ENCODE measurements at regions not wholly inside any gene's neighbourhood (a gene's known extent, or its start where the extent isn't known, plus 50 kb on each side); places are given as distances from the start of the nearest gene placed in this dataset.
"Not testable (repeated sequence)": the region's sequence is repeated elsewhere in the genome, so short reads cannot be mapped to it uniquely, and the experiment has no call there.

DNA sequence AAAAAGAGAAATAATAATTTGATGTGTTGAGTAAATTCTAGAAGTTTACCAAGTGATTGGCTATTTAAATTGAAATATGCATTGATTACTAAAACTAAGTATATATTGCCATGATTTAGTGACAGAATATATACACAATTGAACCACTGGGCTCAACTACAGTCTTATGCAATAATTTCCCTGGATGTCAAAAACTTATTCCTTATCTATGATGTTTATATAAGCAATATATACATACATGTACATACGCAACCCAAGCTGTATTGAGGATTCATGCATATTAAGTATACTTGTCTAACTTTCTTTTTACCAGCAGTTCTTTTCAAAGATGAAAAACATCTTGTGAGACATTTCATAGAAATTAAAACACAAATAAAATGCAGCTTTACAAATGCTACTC lies 165.8 kb downstream of the ZIC4 start:
- no peak for DNase-seq (ENCODE audit: low read depth in 4 of 4, low spot score in 3 of 4)

DNA sequence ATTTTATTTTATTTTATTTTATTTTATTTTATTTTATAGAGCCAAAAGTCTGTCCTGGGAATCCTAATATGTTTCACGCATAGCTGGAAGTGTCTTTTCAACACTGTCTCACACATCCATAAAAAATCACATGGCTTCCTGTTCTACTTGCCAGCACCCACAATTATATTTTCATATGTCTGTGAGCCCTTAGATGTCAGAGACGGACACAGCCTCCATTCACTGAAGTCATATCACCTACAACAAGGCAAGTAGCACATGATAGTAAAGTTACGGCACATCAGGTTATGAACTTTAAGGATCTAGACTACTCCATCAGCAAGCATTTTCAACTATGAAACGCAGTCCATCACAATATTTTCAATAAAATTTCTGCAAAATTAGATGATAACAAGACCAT lies 168.4 kb downstream of the ZIC4 start:
- no peak for DNase-seq (ENCODE audit: low read depth in 4 of 4, low spot score in 3 of 4)

GRCh38 chr3:147231980-147232379 lies 174.4 kb downstream of the ZIC4 start:
- not testable (repeated sequence) for DNase-seq (ENCODE audit: low read depth in 4 of 4, low spot score in 3 of 4)

DNA sequence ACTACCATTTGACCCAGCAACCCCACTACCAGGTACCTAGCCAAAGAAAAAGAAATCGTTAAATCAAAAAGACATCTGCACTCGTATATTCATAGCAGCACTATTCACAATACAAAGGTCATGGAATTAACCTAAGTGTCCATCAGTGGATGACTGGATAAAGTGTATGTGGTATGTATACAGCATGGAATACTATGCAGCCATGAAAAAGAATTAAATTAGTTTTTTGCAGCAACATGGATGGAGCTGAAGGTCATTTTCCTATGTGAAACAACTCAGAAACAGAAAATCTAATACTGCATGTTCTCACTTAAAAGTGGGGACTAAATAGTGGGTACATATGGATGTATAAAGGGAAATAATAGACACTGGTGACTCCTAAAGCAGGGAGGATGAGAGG lies 175.2 kb downstream of the ZIC4 start:
- no peak for DNase-seq (ENCODE audit: low read depth in 4 of 4, low spot score in 3 of 4)

DNA sequence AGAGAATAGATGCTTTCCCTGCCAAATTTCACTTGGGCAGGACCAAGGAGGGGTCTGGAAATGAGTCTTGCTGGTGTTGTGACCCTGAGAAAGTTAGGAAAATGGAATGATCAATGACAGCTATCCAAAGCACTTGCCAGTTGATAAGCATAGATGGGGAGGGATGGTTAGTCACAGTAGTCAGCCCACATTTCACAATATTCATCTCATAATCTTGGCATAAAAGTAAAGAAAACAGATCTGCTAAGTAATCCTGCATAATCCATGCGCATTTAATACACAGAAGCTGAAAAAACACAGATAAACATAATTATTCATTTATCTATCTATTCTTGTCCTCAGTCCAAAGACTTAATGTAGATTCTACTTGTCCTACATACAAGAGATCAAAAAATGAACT lies 184.1 kb downstream of the ZIC4 start:
- no peak for DNase-seq (ENCODE audit: low read depth in 4 of 4, low spot score in 3 of 4)

- DNase-seq (ENCODE audit: low read depth in 4 of 4, low spot score in 3 of 4) = no peak
Observed at GRCh38 chr3:147218965-147219364, 187.4 kb downstream of the ZIC4 start.

DNA sequence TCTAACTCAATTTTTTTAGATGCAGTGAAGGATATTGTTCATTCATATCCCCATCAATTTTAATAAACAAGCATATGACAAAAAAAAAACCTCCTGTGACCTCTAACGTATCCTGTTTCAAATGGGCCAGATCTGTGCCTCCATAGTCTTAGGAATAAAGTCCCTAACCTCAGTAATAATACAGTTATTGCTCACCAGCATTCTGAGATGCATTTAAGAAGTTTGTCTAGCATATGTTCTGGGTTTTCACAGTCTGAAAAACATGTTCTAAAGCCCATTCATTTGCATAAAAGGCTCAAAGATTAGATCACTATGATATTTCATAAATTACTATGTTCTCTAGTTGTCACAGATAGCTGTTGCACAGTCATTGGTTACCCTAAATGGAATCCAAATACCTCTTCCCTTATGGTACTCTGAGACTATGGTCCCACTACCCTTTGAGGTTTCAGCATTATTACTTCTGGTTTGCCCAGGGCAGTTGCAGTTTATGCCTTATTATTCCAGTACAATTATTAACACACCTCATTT lies 190.1 kb downstream of the ZIC4 start:
- no peak for DNase-seq (ENCODE audit: low read depth in 4 of 4, low spot score in 3 of 4)

GRCh38 chr3:147215660-147216059 lies 190.7 kb downstream of the ZIC4 start:
- DNase-seq (ENCODE audit: low read depth in 4 of 4, low spot score in 3 of 4) = no peak

DNA sequence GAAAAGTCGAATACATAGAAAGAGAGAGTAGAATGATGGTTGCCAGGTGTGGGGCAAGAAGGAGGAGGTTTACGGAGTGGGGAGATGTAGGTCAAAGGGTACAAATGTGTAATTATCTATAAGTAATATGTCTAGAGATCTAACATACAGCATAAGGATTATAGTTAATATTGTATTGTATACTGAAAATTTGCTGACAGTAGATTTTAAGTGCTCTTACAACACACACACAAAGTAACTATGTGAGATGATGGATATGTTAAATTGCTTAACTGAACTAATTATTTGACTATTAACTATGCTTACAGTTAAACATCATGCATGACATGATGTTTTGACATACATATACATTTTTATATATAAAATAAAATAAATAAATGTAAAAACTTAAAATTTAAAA lies 192.7 kb downstream of the ZIC4 start:
- no peak for DNase-seq (ENCODE audit: low read depth in 4 of 4, low spot score in 3 of 4)

DNA sequence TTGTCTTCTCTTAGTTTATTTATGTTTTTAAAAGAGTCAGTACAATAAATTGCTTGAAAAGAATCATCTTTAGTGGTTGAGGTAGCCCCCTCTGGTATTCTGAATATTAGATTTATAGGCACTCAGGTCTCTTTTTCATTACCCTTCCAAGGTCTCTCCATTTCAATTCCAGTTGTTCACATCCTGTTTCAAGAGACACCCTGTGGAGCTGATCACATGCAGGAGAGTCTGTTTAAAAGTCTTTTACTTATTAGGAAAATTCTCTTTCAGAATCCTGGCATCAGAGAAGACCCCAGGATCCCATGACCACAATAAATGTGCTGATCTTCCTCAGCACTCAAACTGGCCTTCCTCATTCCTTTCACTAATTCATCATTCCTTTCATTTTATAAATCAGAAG lies 195.7 kb downstream of the ZIC4 start:
- no peak for DNase-seq (ENCODE audit: low read depth in 4 of 4, low spot score in 3 of 4)

GRCh38 chr3:147201086-147201485 lies 205.3 kb downstream of the ZIC4 start:
- DNase-seq (ENCODE audit: low read depth in 4 of 4, low spot score in 3 of 4) = no peak

DNA sequence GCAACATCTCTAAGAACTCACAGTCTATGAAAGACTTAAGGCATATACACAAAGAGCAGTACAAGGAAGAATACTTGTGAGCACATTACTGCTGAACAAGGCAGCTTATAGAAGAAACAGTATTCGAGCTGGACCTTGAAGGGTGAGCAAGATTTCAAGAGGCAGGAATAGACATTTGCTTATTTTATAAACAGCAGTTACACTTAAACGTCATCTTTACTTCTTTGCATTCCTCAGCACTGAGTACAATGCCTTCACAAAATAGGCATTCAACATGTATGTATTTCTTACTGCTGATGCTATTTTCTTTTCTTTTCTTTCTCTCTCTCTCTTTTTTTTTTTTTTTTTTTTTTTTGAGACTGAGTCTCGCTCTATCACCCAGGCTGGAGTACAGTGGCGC lies 205.8 kb downstream of the ZIC4 start:
- no peak for DNase-seq (ENCODE audit: low read depth in 4 of 4, low spot score in 3 of 4)

- no peak for DNase-seq (ENCODE audit: low read depth in 4 of 4, low spot score in 3 of 4)
Observed at GRCh38 chr3:147197739-147198138, 208.6 kb downstream of the ZIC4 start.

GRCh38 chr3:147195887-147196286 lies 210.5 kb downstream of the ZIC4 start:
- DNase-seq (ENCODE audit: low read depth in 4 of 4, low spot score in 3 of 4) = no peak

DNA sequence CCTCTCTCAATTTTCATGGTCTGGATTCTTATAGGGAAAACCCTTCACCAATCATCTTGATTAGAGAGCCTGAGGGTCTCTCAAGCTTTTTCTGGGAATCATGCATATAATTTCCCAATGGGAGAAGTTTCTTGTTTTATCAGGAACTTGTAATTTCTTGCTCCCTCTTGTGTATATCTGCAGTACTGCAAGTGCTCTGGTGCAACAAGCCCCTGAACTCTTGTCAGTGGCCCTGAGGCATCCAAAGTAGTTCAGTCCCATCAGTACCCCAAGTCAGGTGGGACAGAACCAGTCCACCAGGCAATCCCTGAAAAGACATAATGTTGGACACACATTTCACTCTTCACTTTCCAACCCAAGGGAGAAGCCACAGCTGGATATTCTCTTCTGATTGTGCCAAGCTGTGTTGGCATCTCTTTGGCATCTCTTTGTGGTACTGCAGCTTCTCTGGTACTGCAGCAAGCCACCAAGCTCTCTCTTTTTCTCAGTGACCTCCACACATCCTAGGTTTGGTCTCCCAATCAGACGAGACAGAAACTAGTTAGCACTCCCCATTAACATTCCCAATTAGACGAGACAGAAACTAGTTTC lies 214.5 kb downstream of the ZIC4 start:
- DNase-seq (ENCODE audit: low read depth in 4 of 4, low spot score in 3 of 4) = peak; percentile 5 to 33 (median 14)

DNA sequence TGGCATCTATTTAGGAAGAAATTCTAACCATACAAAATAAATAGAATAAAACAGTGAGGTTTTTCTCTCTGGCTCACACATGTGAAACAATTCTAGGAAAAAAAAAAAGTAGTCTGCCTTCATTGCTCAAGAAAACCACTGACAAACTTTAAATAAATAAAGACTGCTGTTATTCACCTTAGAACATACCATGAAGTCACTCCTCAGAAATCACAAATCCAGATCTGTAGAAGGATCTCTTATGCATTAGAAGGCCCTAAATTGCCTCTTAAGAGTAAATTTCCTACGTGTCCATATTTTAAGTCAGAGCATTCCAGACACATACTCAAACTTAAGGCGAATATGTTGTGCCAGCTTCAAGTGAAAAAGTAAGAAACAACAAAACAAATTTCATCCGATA lies 217.3 kb downstream of the ZIC4 start:
- DNase-seq (ENCODE audit: low read depth in 4 of 4, low spot score in 3 of 4) = no peak

DNA sequence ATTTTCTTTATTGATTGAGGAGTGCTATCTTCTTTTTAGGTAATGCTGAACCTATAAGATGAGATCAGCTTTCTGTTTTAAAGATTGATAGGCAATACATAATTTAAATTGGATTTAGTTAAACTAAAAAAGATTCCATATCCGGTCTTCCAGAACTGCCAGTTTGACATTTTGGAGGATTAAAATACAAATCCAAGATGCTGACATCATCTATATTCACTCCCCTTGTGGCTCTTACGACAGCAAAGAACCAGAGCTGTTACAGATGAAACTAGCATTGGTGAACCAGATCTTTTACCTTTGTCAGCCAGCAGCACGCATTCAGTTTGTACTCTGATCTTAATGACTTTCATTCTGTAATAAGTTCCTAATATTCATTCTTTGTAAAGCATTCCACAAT lies 218.7 kb downstream of the ZIC4 start:
- no peak for DNase-seq (ENCODE audit: low read depth in 4 of 4, low spot score in 3 of 4)

DNA sequence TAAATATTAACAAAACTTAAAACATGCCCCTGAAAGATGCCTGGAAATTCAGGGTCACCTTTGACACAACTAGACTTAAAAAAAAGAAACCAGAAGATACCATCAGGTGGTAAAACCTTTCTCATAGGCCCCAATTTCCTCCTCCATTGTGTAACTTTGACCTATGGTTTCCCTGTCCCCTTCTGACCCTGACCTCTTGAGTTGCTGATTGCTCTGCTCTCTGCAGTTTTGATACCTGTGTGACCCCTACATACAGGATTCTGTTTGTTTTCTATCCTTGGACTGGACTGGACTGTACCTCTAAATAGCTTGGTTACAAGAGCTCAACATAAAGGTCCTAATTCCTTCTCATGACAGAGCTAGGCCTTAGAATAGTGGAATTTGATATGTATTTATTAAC lies 220.6 kb downstream of the ZIC4 start:
- no peak for DNase-seq (ENCODE audit: low read depth in 4 of 4, low spot score in 3 of 4)

GRCh38 chr3:147184794-147185193 lies 221.5 kb downstream of the ZIC4 start:
- DNase-seq (ENCODE audit: low read depth in 4 of 4, low spot score in 3 of 4) = no peak

GRCh38 chr3:147173257-147173656 lies 233.1 kb downstream of the ZIC4 start:
- DNase-seq (ENCODE audit: low read depth in 4 of 4, low spot score in 3 of 4) = no peak

DNA sequence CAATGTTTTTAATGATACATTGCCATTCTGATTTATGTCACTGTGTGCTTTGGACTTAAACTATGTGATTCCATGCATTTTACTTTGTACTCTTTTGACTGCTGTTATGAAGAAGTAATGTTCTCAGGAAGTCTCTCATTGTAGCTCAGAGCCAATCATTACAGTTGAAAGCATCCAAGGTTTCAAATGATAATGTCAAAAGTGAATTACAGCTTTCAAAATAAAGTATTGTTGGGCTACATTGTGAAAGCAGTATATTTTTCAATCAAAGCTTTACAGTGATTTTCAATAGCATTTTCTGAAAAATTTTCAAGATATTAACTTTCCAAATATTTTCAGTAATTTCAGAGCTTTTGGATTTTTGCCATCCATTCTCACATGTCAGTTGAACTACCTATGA lies 243.6 kb downstream of the ZIC4 start:
- DNase-seq (ENCODE audit: low read depth in 4 of 4, low spot score in 3 of 4) = no peak

- no peak for DNase-seq (ENCODE audit: low read depth in 4 of 4, low spot score in 3 of 4)
Observed at GRCh38 chr3:147161833-147162232, 244.5 kb downstream of the ZIC4 start.

DNA sequence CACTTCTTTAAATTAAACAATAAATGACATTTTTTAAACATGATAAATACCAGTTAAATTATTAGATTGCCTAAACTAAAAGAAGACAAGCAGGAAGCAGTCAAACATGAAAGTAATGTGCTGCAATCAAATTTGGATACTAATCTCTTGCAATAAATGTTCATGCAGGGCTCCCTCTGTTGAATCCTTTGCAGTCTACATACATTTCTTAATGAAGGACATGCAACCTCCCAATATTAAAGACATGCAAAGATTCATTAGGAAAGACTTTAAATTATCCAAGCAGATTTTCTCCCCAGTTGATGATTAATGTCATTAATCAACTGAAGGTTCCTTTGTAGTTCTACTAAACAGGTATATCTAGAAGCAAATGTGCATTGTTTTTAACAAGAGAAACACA lies 245.4 kb downstream of the ZIC4 start:
- DNase-seq (ENCODE audit: low read depth in 4 of 4, low spot score in 3 of 4) = no peak
